Stimulated activated CD4-positive, alpha-beta T cell treated with anti-CD3 and anti-CD28 coated beads, Interleukin-15, amount 100 ng/mL, for 48 hours (primary cell): ENCODE measurements at regions not wholly inside any gene's neighbourhood (a gene's known extent, or its start where the extent isn't known, plus 50 kb on each side); places are given as distances from the start of the nearest gene placed in this dataset.

ENCODE experiments used
- DNase-seq, 2 donors: peaks; one replicate each; pipeline ENCODE4 v3.0.0-alpha.2; 2020; ENCODE audit warnings: low read depth in 2 of 2

- no peak for DNase-seq
Measured at GRCh38 chr20:51096582-51097267, 73.8 kb upstream of the KCNG1 start.

GRCh38 chr20:51095633-51096521 is 73.0 kb upstream of the KCNG1 start:
- DNase-seq: no peak

- no peak for DNase-seq
Measured at GRCh38 chr20:51094221-51094620, 71.3 kb upstream of the KCNG1 start.

DNA sequence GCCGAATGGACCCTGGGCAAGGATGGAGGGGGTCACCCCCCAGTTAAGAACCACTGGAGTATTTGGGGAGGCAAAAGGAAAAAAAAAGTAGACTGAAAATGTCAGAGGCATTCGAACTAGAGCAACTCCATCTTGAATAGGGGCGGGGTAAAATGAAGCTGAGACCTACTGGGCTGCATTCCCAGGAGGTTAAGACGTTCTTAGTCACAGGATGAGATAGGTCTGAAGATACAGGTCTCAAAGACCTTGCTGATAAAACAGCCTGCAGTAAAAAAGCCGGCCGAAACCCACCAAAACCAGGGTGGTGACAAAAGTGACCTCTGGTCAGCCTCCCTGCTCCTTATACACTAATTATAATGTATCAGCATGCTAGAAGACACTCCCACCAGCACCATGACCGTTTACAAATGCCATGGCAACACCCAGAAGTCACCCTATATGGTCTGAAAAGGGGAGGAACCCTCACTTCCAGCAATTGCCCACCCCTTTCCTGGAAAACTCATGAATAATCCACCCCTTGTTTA is 70.4 kb upstream of the KCNG1 start:
- no peak for DNase-seq

DNA sequence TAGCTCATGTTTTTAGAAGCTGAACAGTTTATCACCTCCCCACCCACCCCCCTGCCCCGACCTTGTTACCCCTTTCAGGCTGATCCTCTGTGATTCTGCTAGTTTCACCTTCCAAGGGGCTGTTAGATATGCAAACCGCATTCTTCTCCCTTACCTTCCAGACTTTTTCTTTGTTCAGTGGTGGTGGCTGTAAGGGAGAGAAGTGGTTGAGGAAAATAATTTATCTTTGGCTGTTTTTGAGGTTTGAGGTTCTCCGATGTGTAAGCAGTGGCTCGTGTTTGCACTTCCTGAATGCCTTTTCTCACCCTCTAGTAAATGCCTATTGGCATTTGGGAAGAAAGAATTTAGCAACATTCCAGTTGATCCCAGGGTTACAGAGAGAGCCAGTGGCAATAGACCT is 69.4 kb upstream of the KCNG1 start:
- no peak for DNase-seq

DNA sequence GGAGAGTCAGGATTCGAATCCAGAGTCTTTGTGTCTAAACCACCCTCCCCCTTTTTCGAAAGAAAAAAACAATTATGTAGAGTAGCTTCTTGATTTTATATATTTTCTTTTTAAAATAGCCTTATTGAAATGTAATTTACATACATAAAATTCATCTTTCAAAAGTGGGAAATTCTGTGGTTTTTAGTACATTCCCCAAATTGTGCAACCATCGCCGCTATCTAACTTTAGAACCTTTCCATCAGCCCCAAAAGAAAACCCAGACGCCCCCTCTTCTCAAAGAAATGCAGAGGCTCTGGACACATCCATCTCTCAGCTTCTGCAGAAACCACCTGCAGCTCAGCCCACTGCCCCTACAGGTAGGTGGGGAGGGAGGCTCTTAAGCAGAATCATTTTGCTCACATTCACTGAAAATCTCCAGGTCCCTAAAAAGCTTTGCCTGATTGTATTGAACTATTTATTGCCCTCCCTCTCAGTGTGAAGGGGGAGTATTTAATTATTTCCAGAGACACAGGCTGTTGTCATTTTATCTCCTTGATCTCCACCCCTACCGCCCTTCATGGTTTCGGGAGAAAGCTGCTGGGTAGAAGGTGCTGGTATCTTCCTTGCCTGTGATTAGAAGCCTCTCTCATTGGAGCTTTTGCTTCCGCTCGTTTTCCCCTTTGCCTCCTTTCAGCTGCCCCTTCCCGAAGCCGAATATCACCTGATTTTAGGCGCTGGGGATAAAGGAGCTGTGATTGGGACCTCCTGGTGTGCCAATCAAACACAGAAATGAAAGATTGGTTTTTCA is 68.7 kb upstream of the KCNG1 start:
- no peak for DNase-seq

- DNase-seq: no peak
Measured at GRCh38 chr20:51089840-51090239, 66.9 kb upstream of the KCNG1 start.

- no peak for DNase-seq
Measured at GRCh38 chr20:51089272-51089781, 66.4 kb upstream of the KCNG1 start.

DNA sequence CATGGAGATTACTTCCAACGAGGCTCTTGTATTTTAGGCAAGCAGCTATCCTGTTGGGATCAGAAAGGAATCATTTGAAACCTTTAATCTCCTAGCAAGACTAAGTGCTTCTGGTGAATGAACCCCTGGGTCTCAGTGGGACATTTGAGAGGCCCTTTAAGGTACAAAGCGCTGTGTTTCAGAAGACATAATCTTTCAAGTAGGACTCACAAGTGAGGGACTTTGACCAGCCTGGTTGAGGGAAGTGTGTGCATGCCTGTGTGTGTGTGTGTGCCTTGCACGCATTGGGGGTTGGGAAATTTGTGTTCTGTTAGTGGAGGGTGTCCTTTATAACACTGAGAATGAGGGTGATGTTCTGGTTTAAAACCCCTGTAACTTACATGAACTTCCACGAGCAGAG is 64.4 kb upstream of the KCNG1 start:
- DNase-seq: no peak

- DNase-seq: no peak
Measured at GRCh38 chr20:51085769-51086168, 62.9 kb upstream of the KCNG1 start.

DNA sequence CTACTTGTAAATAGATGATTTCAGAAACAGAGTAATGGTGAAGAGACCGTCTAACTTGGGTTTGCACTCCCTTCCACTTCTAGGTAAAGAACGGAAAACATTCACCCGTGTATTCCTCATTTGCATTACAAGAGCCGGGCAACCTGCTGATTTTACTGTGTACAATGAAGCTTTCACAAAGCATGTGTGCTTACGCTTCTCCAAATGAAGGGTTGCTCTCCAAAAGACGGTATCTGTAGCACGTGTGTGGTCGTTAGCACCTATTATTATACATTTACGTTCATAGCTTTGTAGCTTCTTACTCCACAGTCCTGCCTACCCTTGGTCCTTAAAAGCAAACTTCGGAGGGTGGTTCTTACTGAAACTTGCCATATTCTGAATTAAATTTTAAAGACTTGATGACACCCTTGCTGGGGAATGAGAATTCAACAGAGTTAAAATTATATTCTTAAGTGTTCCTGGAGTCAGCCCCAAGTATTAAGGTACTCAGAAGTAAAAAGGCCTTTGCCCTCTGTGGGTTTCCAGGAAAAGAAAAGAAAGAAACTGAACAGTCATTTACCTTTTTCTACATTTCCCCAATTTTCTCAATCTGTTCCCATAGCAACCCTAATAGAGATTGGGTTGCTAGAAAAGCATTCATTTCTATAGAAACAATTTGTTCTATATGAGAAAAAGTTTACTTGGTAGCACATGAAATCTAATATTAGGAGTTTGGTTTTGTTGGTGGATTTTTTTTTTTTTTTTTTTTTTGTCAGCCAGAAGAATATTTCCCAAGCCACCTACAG is 61.9 kb upstream of the KCNG1 start:
- DNase-seq: no peak

DNA sequence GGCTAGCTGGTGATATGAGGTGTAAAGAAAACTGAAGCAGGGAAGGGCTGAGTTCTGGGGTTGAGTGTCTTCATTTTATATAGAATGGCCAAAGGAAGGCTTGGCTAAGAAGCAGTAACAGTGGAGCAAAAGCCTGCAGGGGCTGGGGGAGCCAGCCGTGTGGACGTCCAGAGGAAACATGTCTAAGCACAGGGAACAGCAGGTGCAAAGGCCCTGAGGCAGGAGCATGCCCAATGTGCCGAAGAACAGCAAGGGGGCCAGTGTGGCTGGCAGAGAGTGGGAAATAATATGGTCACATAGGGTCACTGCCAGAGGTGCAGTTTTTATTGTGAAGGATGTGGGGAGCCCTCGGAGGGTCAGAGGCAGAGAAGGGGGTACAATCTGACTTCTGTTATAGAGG is 60.5 kb upstream of the KCNG1 start:
- DNase-seq: no peak

- DNase-seq: no peak
Measured at GRCh38 chr20:51082988-51083387, 60.1 kb upstream of the KCNG1 start.

GRCh38 chr20:51080516-51080915 is 57.6 kb upstream of the KCNG1 start:
- no peak for DNase-seq

- DNase-seq: no peak
Measured at GRCh38 chr20:51079488-51079887, 56.6 kb upstream of the KCNG1 start.

GRCh38 chr20:51077686-51078060 is 54.8 kb upstream of the KCNG1 start:
- no peak for DNase-seq

DNA sequence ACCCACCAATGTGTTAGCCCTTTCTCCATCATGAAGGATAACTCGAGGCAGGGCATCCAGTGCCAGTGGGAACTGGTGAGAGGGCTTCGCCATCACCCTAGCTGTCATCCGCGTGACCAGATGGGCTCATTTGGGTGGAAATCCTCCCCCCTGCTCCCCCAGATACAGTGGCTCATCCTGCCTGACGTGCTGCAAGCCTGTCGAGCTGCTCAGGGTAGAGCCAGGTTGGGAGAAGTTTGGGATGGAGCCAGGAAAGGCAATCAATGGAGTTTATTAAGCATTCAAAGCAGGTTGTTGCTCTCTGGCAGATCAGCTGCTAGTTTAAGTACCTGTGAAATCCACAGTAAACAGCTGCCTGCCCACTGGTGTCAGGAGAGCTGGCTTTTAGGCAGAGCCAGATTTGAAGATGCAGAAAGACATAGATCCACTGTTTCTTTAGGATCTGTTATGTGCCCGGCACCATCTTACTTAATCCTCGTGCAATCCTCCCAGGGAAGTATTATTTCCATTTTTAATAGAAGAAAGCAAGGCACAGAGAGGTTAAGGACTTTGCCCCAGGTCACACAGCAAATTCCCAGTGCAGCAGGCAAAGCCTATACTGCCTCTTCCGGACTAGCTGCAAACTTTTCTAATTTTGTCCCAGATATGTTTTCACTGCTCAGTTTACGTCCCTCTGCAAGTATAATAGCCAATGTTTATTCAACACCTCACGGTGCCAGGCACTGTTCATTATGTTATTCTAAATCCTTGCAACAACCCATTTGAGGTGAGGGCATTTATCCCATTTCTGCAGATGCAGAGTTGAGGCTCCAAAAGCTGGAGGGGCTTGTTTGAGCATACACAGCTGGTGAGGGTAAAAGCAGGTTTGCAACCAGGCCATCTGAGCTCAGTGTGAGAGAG is 54.1 kb upstream of the KCNG1 start:
- DNase-seq: no peak

DNA sequence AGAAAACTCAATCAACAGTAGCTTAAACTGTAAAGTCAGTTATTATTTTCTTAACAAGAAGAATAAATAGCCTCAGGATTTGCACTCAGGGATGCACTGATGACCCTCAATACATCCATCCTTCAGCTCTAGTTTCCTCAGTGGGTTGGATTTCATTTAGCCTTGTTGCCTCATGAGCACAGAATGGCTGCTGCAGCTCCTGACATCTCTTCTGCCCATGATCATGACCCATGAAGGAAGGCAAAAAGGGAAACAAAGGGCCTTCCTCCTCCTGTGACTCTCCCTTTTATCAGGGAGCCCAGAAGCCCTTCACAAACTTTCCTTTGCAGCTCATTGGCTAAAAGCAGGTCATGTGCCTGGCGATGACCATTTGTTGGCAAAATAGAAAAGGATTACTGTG is 51.2 kb upstream of the KCNG1 start:
- no peak for DNase-seq
